ENCODE measurements at regions not wholly inside any gene's neighbourhood (a gene's known extent, or its start where the extent isn't known, plus 50 kb on each side); places are given as distances from the start of the nearest gene placed in this dataset.

DNA sequence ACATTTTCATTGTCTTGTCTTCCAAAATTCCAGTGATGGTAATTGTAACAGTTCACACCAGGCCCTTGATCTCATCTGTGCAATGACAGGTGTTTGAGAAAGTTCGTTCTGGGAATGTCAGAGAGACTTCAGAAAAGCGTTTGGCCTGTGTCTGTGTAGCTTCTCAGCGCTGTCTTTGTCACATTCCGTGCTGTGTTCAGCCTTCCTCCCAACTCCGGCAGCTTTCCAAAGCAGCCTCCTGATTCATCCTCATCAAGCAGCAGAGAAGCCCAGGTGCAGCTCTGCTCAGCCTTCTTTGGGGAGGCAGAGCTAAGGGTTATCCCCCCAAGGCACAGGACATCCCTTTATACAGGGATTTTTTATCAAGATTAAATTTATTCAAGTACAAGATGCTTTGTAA is 494.0 kb upstream of the SUCLG2 start:
- intact Hi-C loops (cut with DNase I): no loop called here
- no peaks in the 10 kb centered on the region for H3K27me3 ChIP-seq
- 20% methylated on average over 5 of the region's 5 CpGs for WGBS
- H3K4me1 ChIP-seq: no peaks in the 10 kb centered on the region
- H3K9me3 ChIP-seq: no peaks in the 10 kb centered on the region
- TF ChIP-seq POLR2A (IDR thresholded peaks at IDR 0.05; ENCODE audit: low read depth) (no peak), EP300 (IDR thresholded peaks at IDR 0.05) (no peak), CTCF (IDR thresholded peaks at IDR 0.05) (no peak), POLR2AphosphoS5 (IDR thresholded peaks at IDR 0.05) (no peak)
- no peak for DNase-seq (ENCODE audit: extremely low spot score)
- H3K4me3 ChIP-seq: no peak overlapping the region
- no peak overlapping the region for H3K27ac ChIP-seq (replicated peaks in 1 of 4)
- no peaks in the 10 kb centered on the region for H3K36me3 ChIP-seq

GRCh38 chr3:68142441-68142840 is 488.0 kb upstream of the SUCLG2 start:
- TF ChIP-seq POLR2A (IDR thresholded peaks at IDR 0.05; ENCODE audit: low read depth): no peak
- no peak for TF ChIP-seq POLR2AphosphoS5 (IDR thresholded peaks at IDR 0.05)
- TF ChIP-seq CTCF (IDR thresholded peaks at IDR 0.05): no peak
- TF ChIP-seq EP300 (IDR thresholded peaks at IDR 0.05): no peak

DNA sequence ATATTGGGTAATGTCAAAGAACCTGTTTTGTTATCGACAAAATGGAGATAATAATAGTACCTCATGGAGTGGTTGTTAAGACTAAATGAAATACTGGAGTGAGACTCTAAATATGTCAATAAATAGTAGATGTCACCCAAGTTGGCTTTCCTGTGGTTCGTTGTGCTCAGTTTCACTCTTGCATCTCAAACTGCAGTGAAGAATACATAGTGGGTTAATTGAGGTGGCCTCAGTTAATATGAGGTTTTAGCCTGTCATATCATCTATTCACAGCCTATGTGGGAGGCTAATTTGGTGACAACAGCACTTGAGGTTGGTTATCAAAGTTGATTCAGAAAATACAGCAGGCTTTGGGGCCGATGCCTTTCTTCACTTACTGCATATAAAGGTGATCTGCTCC is 485.5 kb upstream of the SUCLG2 start:
- DNase-seq (ENCODE audit: extremely low spot score): no peak
- Histone ChIP-seq H3K4me3 (no peak overlapping the region), H3K27me3 (no peaks in the 10 kb centered on the region), H3K27ac (replicated peaks in 1 of 4) (no peak overlapping the region), H3K9me3 (no peaks in the 10 kb centered on the region), H3K4me1 (no peaks in the 10 kb centered on the region), H3K36me3 (no peaks in the 10 kb centered on the region)
- intact Hi-C loops (cut with DNase I): no loop called here
- TF ChIP-seq POLR2A (IDR thresholded peaks at IDR 0.05; ENCODE audit: low read depth): no peak
- TF ChIP-seq POLR2AphosphoS5 (IDR thresholded peaks at IDR 0.05): no peak
- TF ChIP-seq EP300 (IDR thresholded peaks at IDR 0.05): no peak
- 87% methylated on average over 3 of the region's 3 CpGs for WGBS

More at GRCh38 chr3:68142441-68142840, 488.0 kb upstream of the SUCLG2 start:
- WGBS: 49% methylated on average over 2 of the region's 2 CpGs
- Histone ChIP-seq H3K27me3 (no peaks in the 10 kb centered on the region), H3K27ac (replicated peaks in 1 of 4) (no peak overlapping the region), H3K4me1 (no peaks in the 10 kb centered on the region), H3K4me3 (no peak overlapping the region), H3K9me3 (no peaks in the 10 kb centered on the region), H3K36me3 (no peaks in the 10 kb centered on the region)
- DNase-seq (ENCODE audit: extremely low spot score): no peak
- intact Hi-C loops (cut with DNase I): no loop called here

DNA sequence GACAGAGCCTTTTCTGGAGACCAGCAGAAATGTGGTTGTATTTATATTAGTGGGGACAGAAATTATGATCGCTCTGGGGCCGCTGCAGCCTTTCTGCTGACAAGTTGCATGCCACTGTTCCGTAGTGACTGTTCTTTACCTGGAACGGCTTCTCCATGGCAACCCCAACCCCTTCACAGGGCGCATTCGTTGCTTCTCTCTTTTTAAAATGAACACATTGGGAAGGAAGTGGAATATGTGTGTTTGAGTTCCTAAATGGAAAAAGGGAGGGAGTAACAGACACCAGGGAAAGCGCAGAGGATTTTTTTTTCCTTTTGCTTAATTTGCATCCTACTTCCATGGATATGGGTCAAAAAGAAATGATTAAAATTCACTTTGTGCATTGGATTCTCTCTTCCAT is 482.0 kb upstream of the SUCLG2 start:
- H3K4me1 ChIP-seq: no peaks in the 10 kb centered on the region
- H3K27ac ChIP-seq (replicated peaks in 1 of 4): no peak overlapping the region
- TF ChIP-seq CTCF (IDR thresholded peaks at IDR 0.05) (no peak), POLR2AphosphoS5 (IDR thresholded peaks at IDR 0.05) (no peak), EP300 (IDR thresholded peaks at IDR 0.05) (no peak), POLR2A (IDR thresholded peaks at IDR 0.05; ENCODE audit: low read depth) (no peak)
- no peak for DNase-seq (ENCODE audit: extremely low spot score)
- no peaks in the 10 kb centered on the region for H3K27me3 ChIP-seq
- H3K4me3 ChIP-seq: no peak overlapping the region
- intact Hi-C loops (cut with DNase I): no loop called here
- peaks cover 0 to 9% (median 3%) of the 10 kb centered on the region in 4 donors for H3K9me3 ChIP-seq
- no peaks in the 10 kb centered on the region for H3K36me3 ChIP-seq
- 66% methylated on average over 7 of the region's 7 CpGs for whole genome bisulfite sequencing

DNA sequence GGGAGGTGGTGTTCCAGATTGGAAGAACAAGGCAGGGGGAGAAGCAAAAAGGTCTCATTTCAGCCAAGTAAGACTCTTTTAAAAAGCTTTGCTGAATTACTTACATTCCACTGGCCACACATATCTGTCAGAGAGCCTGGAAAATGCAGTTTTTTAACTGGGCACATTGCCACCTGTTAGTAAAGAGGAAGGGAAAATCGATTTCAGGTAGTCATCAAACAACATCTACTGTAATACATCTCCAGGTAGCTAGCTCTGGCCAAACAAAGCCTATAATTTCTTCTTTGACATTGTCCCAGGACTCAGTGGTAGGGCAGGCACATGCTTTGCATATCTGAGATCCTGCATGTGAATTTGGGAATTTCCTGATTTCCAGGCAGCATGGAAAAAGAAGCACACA is 480.7 kb upstream of the SUCLG2 start:
- H3K9me3 ChIP-seq: peaks cover 0 to 9% (median 3%) of the 10 kb centered on the region in 4 donors
- H3K4me1 ChIP-seq: no peaks in the 10 kb centered on the region
- no peak for DNase-seq (ENCODE audit: extremely low spot score)
- intact Hi-C loops (cut with DNase I): no loop called here
- no peak overlapping the region for H3K27ac ChIP-seq (replicated peaks in 1 of 4)
- no peaks in the 10 kb centered on the region for H3K36me3 ChIP-seq
- H3K4me3 ChIP-seq: no peak overlapping the region
- TF ChIP-seq POLR2AphosphoS5 (IDR thresholded peaks at IDR 0.05) (no peak), CTCF (IDR thresholded peaks at IDR 0.05) (no peak), POLR2A (IDR thresholded peaks at IDR 0.05; ENCODE audit: low read depth) (no peak), EP300 (IDR thresholded peaks at IDR 0.05) (no peak)
- H3K27me3 ChIP-seq: no peaks in the 10 kb centered on the region
- WGBS: 26% methylated on average over 1 of the region's 1 CpG
